ENCODE measurements at regions not wholly inside any gene's neighbourhood (a gene's known extent, or its start where the extent isn't known, plus 50 kb on each side); places are given as distances from the start of the nearest gene placed in this dataset.

GRCh38 chr11:45472716-45473317, 186.7 kb upstream of the SYT13 start:
- DNase-seq, result no peak

DNA sequence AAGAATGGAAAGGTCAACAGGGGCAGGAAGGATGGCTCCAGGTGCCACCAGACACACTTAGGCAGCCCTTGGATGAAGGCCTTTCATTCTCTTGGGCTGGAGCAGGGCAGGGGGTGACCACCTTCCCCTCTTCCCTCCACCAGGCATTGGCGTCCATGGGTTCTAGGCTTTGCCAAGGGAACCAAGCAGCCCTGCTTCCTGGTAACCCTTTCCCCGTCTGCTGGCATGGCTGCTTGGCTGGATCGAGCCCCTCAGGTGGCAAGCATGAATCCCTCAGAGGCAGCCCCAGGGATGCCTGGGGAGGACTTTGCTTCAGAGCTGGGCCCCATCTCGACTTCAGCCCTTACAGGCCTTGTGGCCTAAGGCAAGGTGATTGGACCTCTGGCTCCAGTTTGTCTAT, 185.1 kb upstream of the SYT13 start:
- DNase-seq, result no peak

DNA sequence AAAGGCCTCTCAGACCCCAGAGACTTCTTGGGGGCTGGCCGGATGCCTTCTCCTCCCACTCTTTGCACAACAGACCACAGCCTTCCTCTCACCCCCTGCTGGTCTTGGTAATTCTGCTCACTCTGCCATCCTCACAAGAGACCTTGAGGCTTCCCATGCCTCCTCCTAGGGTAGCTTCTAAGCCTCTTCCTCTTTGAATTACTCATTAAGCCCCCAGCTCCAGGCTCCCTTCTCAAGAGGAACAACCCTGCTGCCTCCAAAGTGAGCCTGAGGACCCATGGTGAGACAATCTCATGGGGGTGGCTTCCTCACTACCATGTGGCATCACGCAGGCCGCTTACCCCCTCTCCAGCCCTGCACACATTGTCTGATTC, 184.6 kb upstream of the SYT13 start:
- no peak for DNase-seq

- no peak for DNase-seq
Measured at GRCh38 chr11:45470151-45470793, 184.1 kb upstream of the SYT13 start.

GRCh38 chr11:45468267-45468856, 182.2 kb upstream of the SYT13 start:
- DNase-seq, result no peak

DNA sequence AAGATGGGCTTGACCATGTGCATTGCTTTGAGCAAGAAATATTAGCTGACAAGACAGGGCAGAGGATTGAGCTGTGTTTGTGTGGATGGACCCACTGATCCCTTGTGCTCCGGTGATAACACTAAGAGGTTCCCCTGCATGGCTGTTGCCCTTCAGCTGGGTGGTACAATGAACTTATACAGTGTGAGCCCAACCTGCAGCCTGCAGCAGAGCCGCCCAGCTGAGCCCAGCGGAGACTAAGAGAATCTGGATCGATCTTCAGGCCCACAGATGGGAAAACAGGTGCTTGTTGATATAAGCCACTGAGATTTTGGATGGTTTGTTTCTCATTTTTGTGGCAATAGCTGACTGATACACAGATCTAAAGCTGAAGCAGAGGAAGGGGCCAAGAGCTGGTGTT, 177.4 kb upstream of the SYT13 start:
- no peak for DNase-seq

- DNase-seq, result no peak
Measured at GRCh38 chr11:45461514-45461913, 175.4 kb upstream of the SYT13 start.

- DNase-seq, result no peak
Measured at GRCh38 chr11:45459491-45459890, 173.3 kb upstream of the SYT13 start.

DNA sequence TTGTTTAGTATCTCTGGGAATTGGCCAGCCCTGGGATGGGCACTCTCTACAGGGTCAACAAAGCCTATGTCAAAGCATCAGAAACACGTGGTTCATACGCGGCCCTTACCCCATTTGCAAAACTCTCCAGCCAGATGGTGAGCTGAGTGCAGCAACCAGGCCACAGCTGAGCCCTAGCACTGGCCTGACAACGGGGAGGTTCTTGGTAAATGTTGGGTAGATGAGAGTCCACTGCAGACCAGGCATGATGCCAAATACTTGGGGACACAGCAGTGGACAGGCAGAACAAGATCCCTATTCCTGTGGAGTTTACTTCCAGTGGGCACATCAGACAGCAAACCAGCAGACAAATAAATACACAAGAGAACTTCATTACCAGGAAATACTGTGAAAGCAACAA, 172.1 kb upstream of the SYT13 start:
- DNase-seq, result no peak

DNA sequence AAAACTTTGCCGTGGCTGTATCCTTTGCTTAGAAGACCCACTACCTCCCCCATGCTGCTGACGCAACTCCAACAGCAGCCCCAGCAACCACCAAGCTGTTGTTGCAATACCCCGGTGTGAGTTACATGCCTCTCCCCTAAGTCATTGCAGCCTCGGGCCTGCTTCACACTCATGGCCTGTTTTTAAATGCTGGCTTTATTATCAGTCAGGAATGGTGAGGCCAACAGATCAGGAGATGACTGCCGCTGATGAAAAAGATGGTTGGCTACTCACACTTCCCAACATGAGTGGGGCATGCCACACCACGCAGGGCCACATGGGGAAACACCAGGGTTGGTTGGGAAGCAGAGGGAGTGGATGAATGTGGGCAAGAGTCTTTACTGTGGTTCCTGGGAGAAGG, 171.5 kb upstream of the SYT13 start:
- no peak for DNase-seq

- DNase-seq, result no peak
Measured at GRCh38 chr11:45456686-45457085, 170.5 kb upstream of the SYT13 start.

GRCh38 chr11:45455536-45455935, 169.4 kb upstream of the SYT13 start:
- DNase-seq, result no peak

GRCh38 chr11:45454917-45455401, 168.8 kb upstream of the SYT13 start:
- DNase-seq, result no peak

DNA sequence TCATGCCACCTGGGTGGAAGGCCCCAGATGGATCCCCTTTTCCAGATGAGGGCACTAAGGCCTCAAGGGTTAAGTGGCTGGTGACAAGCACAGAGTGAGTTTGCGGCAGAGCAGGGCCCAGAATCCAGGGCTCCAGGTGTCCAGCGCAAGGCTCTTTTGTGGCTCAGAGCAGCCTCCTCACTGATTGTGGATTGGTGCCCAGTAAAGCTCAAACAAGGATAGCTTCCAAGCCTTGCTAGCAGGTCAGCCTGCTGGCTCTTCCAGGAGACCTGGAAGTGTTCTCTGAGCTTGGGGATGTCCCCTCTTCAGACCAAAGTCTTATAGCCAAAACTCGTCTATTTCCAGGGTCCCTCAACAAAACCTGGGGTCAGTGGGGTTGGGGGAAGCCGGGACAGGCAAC, 167.6 kb upstream of the SYT13 start:
- no peak for DNase-seq

DNA sequence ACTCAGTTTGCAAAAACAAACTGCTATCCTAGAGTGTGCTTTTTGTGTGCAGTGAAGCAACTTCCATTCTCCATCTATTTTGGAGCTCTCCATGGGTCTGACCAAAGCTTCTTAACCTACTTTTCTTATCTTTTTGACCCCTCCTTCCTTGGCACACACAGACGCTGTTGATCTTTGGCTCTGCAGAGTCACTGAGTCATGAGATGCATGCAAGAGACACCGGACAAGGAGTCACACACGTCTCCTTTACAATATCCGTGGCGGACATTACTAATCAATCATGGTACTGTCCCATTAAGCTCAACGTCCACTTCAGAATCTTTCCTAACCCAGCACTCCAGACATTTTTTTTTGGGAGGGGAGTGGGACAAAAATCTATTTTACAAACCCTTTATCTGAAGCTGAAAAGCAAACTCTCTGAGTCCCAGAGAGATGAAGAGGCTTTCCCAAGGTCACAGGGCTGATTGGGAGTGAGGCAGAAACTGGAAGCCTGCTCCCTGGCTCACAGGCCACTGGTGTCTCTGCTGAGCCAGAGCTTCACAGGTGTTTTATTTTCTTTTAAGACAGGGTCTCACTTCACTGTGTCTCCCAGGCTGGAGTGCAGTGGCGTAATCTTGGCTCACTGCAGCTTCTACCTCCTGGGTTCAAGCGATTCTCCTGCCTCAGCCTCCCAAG, 165.8 kb upstream of the SYT13 start:
- no peak for DNase-seq

GRCh38 chr11:45450189-45450588, 164.0 kb upstream of the SYT13 start:
- DNase-seq, result no peak

DNA sequence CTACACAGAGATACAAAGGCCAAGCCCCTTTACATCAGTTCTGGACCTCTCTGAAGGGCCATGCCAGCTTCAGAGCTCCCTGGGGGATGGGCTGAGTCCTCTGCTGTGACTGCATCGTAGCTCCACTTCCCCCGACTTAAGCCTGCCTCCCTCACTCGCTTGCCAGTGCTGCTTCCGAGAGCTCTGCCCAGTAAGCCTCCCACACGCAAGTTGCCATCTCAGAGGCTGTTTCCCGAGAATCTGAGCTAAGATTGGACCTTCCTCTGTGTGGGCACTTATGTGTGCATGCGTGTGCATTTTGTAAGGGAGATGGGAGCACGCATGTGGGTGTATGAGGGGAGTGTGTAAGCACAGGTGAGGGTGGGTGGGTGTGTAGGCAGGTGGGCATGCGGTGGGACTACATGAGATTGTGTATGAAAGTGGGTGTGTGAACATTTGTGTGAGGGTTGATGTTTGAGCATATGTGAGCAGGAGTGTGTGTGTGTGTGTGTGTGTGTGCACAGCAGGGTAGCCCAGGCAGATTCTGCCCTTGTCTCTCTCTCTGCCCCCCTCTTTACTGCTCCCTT, 163.0 kb upstream of the SYT13 start:
- DNase-seq, result no peak

DNA sequence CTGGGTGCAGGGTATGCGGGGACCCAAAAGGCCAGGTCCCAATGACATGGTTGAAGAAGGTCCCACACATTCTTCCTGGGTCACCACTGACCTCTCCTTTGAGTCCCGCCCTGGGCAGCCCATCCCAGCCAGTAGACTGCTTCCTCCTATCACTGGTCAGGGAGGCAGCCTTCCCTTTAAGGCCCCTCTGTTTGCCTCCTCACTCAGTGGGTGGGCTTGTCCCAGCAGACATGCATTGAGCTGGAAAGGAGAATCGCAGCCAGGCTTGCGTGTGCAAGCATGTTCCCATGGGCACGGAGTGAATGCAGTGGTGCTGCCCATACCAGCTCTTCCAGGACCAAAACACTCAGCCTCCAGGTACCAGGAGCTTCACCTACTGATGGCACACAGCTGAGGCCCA, 162.4 kb upstream of the SYT13 start:
- no peak for DNase-seq

- DNase-seq, result no peak
Measured at GRCh38 chr11:45446998-45447397, 160.9 kb upstream of the SYT13 start.

DNA sequence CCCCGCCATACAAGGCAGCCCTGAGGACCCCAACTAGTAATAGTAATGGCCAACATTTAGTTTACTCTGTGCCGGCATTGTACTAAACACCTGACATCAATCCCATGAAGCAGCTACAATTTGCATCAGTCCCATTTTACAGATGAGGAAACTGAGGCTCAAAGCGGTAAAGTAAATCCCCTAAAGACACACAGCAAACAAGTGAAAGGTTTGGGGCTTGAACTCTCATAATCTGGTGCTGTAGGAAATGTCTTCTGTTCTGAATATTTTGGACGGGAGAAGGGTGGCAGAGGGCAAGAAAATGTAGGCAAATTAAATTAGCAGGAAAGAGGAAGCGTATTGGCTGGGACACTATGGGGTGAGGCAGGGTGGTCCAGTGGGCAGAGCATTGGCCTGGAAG, 160.3 kb upstream of the SYT13 start:
- DNase-seq, result no peak

DNA sequence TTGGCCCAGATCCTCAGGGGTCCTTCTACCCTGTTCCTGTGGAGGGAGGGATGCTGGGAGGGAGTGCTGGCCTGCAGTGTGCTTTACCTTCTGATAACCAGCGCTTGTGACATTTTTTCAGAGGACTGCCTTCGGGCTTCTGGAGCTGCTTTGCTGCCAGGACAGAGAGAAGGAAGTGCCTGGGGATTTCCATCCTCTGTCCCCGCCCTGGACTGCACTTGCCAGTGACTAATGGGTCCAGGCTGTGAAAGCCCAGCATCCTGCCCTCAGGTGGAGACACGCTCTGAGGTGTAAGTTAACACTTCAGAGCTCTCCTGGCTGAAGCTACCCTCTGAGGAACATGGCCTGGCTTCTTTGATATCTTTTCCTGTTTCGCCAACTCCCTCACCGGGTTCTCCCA, 158.7 kb upstream of the SYT13 start:
- DNase-seq, result no peak

- DNase-seq, result no peak
Measured at GRCh38 chr11:45440111-45440510, 154.0 kb upstream of the SYT13 start.

- no peak for DNase-seq
Measured at GRCh38 chr11:45436966-45437365, 150.8 kb upstream of the SYT13 start.

DNA sequence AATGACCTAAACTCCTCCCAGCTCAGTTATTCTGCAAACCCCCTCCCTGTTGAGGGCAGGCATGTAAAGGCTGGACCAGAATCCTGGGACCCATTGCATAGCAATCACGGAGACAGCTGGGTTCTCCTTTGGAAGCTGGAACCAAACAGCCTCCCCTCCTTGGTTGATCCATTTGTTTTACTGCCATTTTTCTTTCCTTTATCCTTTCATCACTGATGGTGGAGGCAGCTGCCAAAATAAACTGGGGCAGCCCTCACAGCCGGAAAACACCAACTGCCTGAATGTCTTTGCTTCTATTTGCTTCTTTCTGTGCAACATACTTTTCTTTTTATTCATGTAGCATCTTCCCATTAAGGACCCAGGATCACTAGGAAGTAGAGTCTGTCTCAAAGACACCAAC, 150.0 kb upstream of the SYT13 start:
- no peak for DNase-seq
